ENCODE measurements at regions not wholly inside any gene's neighbourhood (a gene's known extent, or its start where the extent isn't known, plus 50 kb on each side); places are given as distances from the start of the nearest gene placed in this dataset.

DNA sequence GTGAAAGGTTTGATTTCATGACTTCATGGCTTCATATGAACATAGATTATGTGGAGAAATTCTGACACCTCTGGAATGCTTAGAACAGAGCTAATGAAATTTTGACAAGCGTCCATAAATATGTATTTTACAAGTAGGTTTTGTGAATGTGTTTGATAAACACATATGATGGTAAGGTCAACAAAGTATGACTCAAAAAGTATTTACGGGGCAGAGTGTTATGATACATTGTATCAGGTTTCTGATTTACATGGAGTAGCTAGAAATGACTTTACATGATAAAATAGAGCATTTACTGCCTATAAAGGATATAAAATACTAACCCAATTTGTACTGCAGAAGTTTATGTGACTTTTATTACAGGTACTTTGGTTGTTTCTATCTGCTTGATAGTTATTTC lies 206.3 kb downstream of the MDFIC start:
- no TSS peak for BruUV-seq (replicated peaks)
- Histone ChIP-seq H3K36me3 (ENCODE audit: insufficient read depth, low read length) (no peaks in the 10 kb centered on the region), H4K20me1 (ENCODE audit: insufficient read depth, low read length) (no peaks in the 10 kb centered on the region), H3K9me2 (ENCODE audit: insufficient read depth, low read length) (no peaks in the 10 kb centered on the region), H2AFZ (ENCODE audit: low read length) (no peak overlapping the region), H3K79me2 (ENCODE audit: insufficient read depth, low read depth, low read length) (no peaks in the 10 kb centered on the region), H3K4me3 (ENCODE audit: low read depth, low read length, poor library complexity, severe bottlenecking) (no peak overlapping the region), H3K27ac (ENCODE audit: low read depth, low read length, poor library complexity, severe bottlenecking) (no peak overlapping the region), H3K9me3 (ENCODE audit: low read length) (no peaks in the 10 kb centered on the region), H3K4me1 (ENCODE audit: insufficient read depth, low read length, poor library complexity, severe bottlenecking) (no peaks in the 10 kb centered on the region), H3K4me2 (ENCODE audit: low read length) (no peak overlapping the region)
- no peak for DNase-seq (ENCODE audit: low spot score)
- intact Hi-C loops (cut with micrococcal nuclease; ENCODE audit: unreplicated experiment) = no loop called here
- TF ChIP-seq, protein P1, sequence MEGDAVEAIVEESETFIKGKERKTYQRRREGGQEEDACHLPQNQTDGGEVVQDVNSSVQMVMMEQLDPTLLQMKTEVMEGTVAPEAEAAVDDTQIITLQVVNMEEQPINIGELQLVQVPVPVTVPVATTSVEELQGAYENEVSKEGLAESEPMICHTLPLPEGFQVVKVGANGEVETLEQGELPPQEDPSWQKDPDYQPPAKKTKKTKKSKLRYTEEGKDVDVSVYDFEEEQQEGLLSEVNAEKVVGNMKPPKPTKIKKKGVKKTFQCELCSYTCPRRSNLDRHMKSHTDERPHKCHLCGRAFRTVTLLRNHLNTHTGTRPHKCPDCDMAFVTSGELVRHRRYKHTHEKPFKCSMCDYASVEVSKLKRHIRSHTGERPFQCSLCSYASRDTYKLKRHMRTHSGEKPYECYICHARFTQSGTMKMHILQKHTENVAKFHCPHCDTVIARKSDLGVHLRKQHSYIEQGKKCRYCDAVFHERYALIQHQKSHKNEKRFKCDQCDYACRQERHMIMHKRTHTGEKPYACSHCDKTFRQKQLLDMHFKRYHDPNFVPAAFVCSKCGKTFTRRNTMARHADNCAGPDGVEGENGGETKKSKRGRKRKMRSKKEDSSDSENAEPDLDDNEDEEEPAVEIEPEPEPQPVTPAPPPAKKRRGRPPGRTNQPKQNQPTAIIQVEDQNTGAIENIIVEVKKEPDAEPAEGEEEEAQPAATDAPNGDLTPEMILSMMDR (conservative IDR thresholded peaks at IDR 0.05; ENCODE audit: low read length) = no peak
- no peak for TF ChIP-seq EZH2phosphoT487 (IDR thresholded peaks at IDR 0.05; ENCODE audit: borderline replicate concordance, low read depth, low read length)
- ChIA-PET POLR2A (no interaction called here), CTCF (ENCODE audit: unreplicated experiment) (no interaction called here)

DNA sequence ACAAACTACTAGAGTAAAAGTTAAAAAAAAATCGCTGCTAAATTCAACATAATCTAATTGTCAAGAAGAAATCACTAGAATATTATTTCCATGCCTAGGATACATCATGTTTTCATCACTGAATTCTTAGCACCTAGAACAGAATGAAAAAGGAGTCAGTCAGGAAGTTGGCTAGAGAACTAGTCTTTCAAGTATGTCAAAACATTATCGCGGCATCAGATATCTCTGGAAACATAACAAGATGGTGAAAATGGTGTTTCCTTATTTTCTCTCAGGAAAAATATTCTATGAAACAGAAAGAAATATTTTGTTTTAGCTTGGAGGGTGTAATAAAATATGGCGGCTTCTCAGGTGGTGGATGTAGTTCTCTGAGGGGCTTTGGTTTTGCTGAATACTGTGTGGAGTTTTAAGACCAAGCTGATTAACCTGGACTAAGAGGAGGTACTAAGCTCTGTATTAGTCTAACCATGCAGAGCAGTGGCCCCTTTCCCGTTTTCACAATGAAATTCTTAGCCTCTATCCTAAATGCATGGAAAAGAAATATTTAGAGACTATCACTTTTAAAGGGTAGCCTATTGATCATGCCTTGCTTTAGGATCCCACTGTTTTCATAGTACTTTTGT lies 205.6 kb downstream of the MDFIC start:
- Histone ChIP-seq H3K9me2 (ENCODE audit: insufficient read depth, low read length) (no peaks in the 10 kb centered on the region), H4K20me1 (ENCODE audit: insufficient read depth, low read length) (no peaks in the 10 kb centered on the region), H3K27ac (ENCODE audit: low read depth, low read length, poor library complexity, severe bottlenecking) (no peak overlapping the region), H3K4me1 (ENCODE audit: insufficient read depth, low read length, poor library complexity, severe bottlenecking) (no peaks in the 10 kb centered on the region), H2AFZ (ENCODE audit: low read length) (no peak overlapping the region), H3K36me3 (ENCODE audit: insufficient read depth, low read length) (no peaks in the 10 kb centered on the region), H3K79me2 (ENCODE audit: insufficient read depth, low read depth, low read length) (no peaks in the 10 kb centered on the region), H3K9me3 (ENCODE audit: low read length) (no peaks in the 10 kb centered on the region), H3K4me3 (ENCODE audit: low read depth, low read length, poor library complexity, severe bottlenecking) (no peak overlapping the region), H3K4me2 (ENCODE audit: low read length) (no peak overlapping the region)
- intact Hi-C loops (cut with micrococcal nuclease; ENCODE audit: unreplicated experiment) = no loop called here
- no peak for DNase-seq (ENCODE audit: low spot score)
- BruUV-seq (replicated peaks) = no TSS peak
- CTCF ChIA-PET (ENCODE audit: unreplicated experiment) = no interaction called here
- no peak for TF ChIP-seq EZH2phosphoT487 (IDR thresholded peaks at IDR 0.05; ENCODE audit: borderline replicate concordance, low read depth, low read length)
- TF ChIP-seq, protein P1 (conservative IDR thresholded peaks at IDR 0.05; ENCODE audit: low read length) = no peak
- POLR2A ChIA-PET = no interaction called here

DNA sequence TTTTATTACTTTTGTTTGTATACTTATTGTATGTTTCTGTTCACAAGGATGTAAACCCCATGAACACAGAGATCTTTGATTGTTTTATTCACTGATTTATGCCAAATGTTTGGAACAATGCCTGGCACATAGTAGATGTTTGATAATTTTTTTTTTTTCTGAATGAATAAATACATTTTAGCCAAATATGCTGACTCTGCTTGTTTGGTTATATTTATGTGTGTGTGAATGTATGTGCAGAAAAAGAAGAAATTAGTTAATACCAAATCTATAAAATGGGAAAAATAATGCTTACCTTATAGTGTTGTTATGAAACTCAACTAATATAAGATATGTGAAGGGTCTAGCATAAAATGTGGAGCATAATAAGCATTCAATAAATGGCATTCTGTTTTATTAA lies 203.9 kb downstream of the MDFIC start:
- no peak for TF ChIP-seq EZH2phosphoT487 (IDR thresholded peaks at IDR 0.05; ENCODE audit: borderline replicate concordance, low read depth, low read length)
- TF ChIP-seq, protein P1 (conservative IDR thresholded peaks at IDR 0.05; ENCODE audit: low read length) = no peak
- Histone ChIP-seq H3K9me2 (ENCODE audit: insufficient read depth, low read length) (no peaks in the 10 kb centered on the region), H3K9me3 (ENCODE audit: low read length) (no peaks in the 10 kb centered on the region), H3K4me1 (ENCODE audit: insufficient read depth, low read length, poor library complexity, severe bottlenecking) (no peaks in the 10 kb centered on the region), H3K4me2 (ENCODE audit: low read length) (no peak overlapping the region), H4K20me1 (ENCODE audit: insufficient read depth, low read length) (no peaks in the 10 kb centered on the region), H3K27ac (ENCODE audit: low read depth, low read length, poor library complexity, severe bottlenecking) (no peak overlapping the region), H3K4me3 (ENCODE audit: low read depth, low read length, poor library complexity, severe bottlenecking) (no peak overlapping the region), H3K79me2 (ENCODE audit: insufficient read depth, low read depth, low read length) (no peaks in the 10 kb centered on the region), H2AFZ (ENCODE audit: low read length) (no peak overlapping the region), H3K36me3 (ENCODE audit: insufficient read depth, low read length) (no peaks in the 10 kb centered on the region)
- BruUV-seq (replicated peaks) = no TSS peak
- DNase-seq (ENCODE audit: low spot score) = no peak
- POLR2A ChIA-PET = no interaction called here
- CTCF ChIA-PET (ENCODE audit: unreplicated experiment) = no interaction called here
- intact Hi-C loops (cut with micrococcal nuclease; ENCODE audit: unreplicated experiment) = no loop called here
